OCI-LY1 (cell line): ENCODE measurements at regions not wholly inside any gene's neighbourhood (a gene's known extent, or its start where the extent isn't known, plus 50 kb on each side); places are given as distances from the start of the nearest gene placed in this dataset.

ENCODE experiments used
- H2AFZ ChIP-seq: fragments of 200-600 bp; sonication (generic), shearing (Covaris generic); 2 replicates; pipeline ENCODE4 v1.6.0; 2014; ENCODE audit warnings: antibody characterized with exemption, mild to moderate bottlenecking, low read length
- H3F3A ChIP-seq: fragments of 200-600 bp; sonication (generic), shearing (Covaris generic); 2 replicates; pipeline ENCODE4 v1.6.0; 2014; ENCODE audit warnings: mild to moderate bottlenecking, antibody characterized with exemption, low read length, moderate library complexity; ENCODE audit not compliant: insufficient read depth
- H3K27ac ChIP-seq: fragments of 200-600 bp; sonication (generic); 2 replicates; pipeline ENCODE4 v1.5.1; 2014; ENCODE audit warnings: low read length, mixed run types, mild to moderate bottlenecking, low read depth; ENCODE audit not compliant: poor library complexity, severe bottlenecking
- H3K27me3 ChIP-seq: fragments of 200-600 bp; sonication (generic); 2 replicates; pipeline ENCODE4 v1.6.0; 2014; ENCODE audit warnings: antibody characterized with exemption, mild to moderate bottlenecking, low read length, moderate library complexity; ENCODE audit not compliant: insufficient read depth
- H3K36me3 ChIP-seq: fragments of 200-600 bp; sonication (generic); 2 replicates; pipeline ENCODE4 v1.6.1; 2014; ENCODE audit warnings: mild to moderate bottlenecking, antibody characterized with exemption, low read length, moderate library complexity, mixed read lengths; ENCODE audit not compliant: insufficient read depth
- H3K4me1 ChIP-seq: fragments of 200-600 bp; sonication (generic); 2 replicates; pipeline ENCODE4 v1.5.1; 2014; ENCODE audit warnings: mild to moderate bottlenecking, low read length, moderate library complexity; ENCODE audit not compliant: insufficient read depth, severe bottlenecking
- H3K4me2 ChIP-seq: fragments of 200-600 bp; sonication (generic), shearing (Covaris generic); 2 replicates; pipeline ENCODE4 v1.6.1; 2014; ENCODE audit warnings: low read length
- H3K4me3 ChIP-seq: fragments of 200-600 bp; sonication (generic); 2 replicates; pipeline ENCODE4 v1.5.1; 2014; ENCODE audit warnings: low read length, low read depth, mild to moderate bottlenecking, mixed read lengths; ENCODE audit not compliant: poor library complexity, severe bottlenecking
- H3K79me2 ChIP-seq: fragments of 200-600 bp; shearing (Covaris generic); 2 replicates; pipeline ENCODE4 v1.6.1; 2016; ENCODE audit warnings: mixed run types, low read length, mixed read lengths; ENCODE audit not compliant: insufficient read depth
- H3K9ac ChIP-seq: fragments of 200-600 bp; sonication (generic), shearing (Covaris generic); 2 replicates; pipeline ENCODE4 v1.6.1; 2014; ENCODE audit warnings: mild to moderate bottlenecking, low read length, mixed read lengths
- H3K9me2 ChIP-seq: fragments of 200-600 bp; sonication (generic), shearing (Covaris generic); 2 replicates; pipeline ENCODE4 v1.6.1; 2014; ENCODE audit warnings: low read depth, mild to moderate bottlenecking, low read length, mixed read lengths
- H3K9me3 ChIP-seq: fragments of 200-600 bp; shearing (Covaris generic); 2 replicates; pipeline ENCODE4 v1.6.1; 2014; ENCODE audit warnings: low read length, mixed read lengths
- H4K20me1 ChIP-seq: fragments of 200-600 bp; sonication (generic), shearing (Covaris generic); 2 replicates; pipeline ENCODE4 v1.6.0; 2016; ENCODE audit warnings: mild to moderate bottlenecking, low read length; ENCODE audit not compliant: insufficient read depth
- EZH2 ChIP-seq: fragments of 200-600 bp; sonication (generic), shearing (Covaris generic); IDR thresholded peaks from 2 replicates; pipeline ENCODE4 v1.8.0; 2017; ENCODE audit warnings: borderline replicate concordance, mixed run types, mild to moderate bottlenecking, antibody characterized with exemption, low read length, moderate library complexity, mixed read lengths
- TF ChIP-seq, protein P1 (sequence below): fragments of 200-600 bp; sonication (generic), shearing (Covaris generic); IDR thresholded peaks from 2 replicates; pipeline ENCODE4 v1.5.1; 2017; ENCODE audit warnings: mild to moderate bottlenecking, antibody characterized with exemption, low read length, moderate library complexity, mixed read lengths

GRCh38 chr16:7946142-7946541, 613.5 kb downstream of the RBFOX1 start:
- H3F3A ChIP-seq: no peaks in the 10 kb centered on the region
- H3K27me3 ChIP-seq: no peaks in the 10 kb centered on the region
- H3K9me3 ChIP-seq: no peaks in the 10 kb centered on the region
- TF ChIP-seq, protein P1, sequence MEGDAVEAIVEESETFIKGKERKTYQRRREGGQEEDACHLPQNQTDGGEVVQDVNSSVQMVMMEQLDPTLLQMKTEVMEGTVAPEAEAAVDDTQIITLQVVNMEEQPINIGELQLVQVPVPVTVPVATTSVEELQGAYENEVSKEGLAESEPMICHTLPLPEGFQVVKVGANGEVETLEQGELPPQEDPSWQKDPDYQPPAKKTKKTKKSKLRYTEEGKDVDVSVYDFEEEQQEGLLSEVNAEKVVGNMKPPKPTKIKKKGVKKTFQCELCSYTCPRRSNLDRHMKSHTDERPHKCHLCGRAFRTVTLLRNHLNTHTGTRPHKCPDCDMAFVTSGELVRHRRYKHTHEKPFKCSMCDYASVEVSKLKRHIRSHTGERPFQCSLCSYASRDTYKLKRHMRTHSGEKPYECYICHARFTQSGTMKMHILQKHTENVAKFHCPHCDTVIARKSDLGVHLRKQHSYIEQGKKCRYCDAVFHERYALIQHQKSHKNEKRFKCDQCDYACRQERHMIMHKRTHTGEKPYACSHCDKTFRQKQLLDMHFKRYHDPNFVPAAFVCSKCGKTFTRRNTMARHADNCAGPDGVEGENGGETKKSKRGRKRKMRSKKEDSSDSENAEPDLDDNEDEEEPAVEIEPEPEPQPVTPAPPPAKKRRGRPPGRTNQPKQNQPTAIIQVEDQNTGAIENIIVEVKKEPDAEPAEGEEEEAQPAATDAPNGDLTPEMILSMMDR: no peak
- TF ChIP-seq EZH2: no peak
- no peaks in the 10 kb centered on the region for H3K9me2 ChIP-seq
- H2AFZ ChIP-seq: no peak overlapping the region
- H3K9ac ChIP-seq: no peak overlapping the region
- no peak overlapping the region for H3K27ac ChIP-seq
- H3K4me3 ChIP-seq: no peak overlapping the region
- H3K36me3 ChIP-seq: no peaks in the 10 kb centered on the region
- no peaks in the 10 kb centered on the region for H3K4me1 ChIP-seq
- no peaks in the 10 kb centered on the region for H4K20me1 ChIP-seq
- no peaks in the 10 kb centered on the region for H3K79me2 ChIP-seq
- no peak overlapping the region for H3K4me2 ChIP-seq

- no peak overlapping the region for H2AFZ ChIP-seq
- H3K9me3 ChIP-seq: no peaks in the 10 kb centered on the region
- H3K9me2 ChIP-seq: no peaks in the 10 kb centered on the region
- no peaks in the 10 kb centered on the region for H4K20me1 ChIP-seq
- no peak overlapping the region for H3K27ac ChIP-seq
- H3K4me1 ChIP-seq: no peaks in the 10 kb centered on the region
- no peaks in the 10 kb centered on the region for H3F3A ChIP-seq
- no peaks in the 10 kb centered on the region for H3K79me2 ChIP-seq
- TF ChIP-seq, protein P1: no peak
- no peak for TF ChIP-seq EZH2
- H3K27me3 ChIP-seq: no peaks in the 10 kb centered on the region
- H3K4me3 ChIP-seq: no peak overlapping the region
- H3K36me3 ChIP-seq: no peaks in the 10 kb centered on the region
- no peak overlapping the region for H3K4me2 ChIP-seq
- no peak overlapping the region for H3K9ac ChIP-seq
These were observed 605.5 kb downstream of the RBFOX1 start for GRCh38 chr16:7938175-7938574.

GRCh38 chr16:7921345-7921744, 588.7 kb downstream of the RBFOX1 start:
- Histone ChIP-seq H3K4me3 (no peak overlapping the region), H3K36me3 (no peaks in the 10 kb centered on the region), H4K20me1 (no peaks in the 10 kb centered on the region), H2AFZ (no peak overlapping the region), H3K4me2 (no peak overlapping the region), H3K27me3 (no peaks in the 10 kb centered on the region), H3K9me2 (no peaks in the 10 kb centered on the region), H3K27ac (no peak overlapping the region), H3K79me2 (no peaks in the 10 kb centered on the region), H3K9ac (no peak overlapping the region), H3K9me3 (no peaks in the 10 kb centered on the region), H3K4me1 (no peaks in the 10 kb centered on the region), H3F3A (no peaks in the 10 kb centered on the region)
- no peak for TF ChIP-seq EZH2
- TF ChIP-seq, protein P1: 0 out of 2 replicates have a peak, but pooled peaks have one; percentile 9
